ENCODE measurements at regions not wholly inside any gene's neighbourhood (a gene's known extent, or its start where the extent isn't known, plus 50 kb on each side); places are given as distances from the start of the nearest gene placed in this dataset.
"Not testable (repeated sequence)": the region's sequence is repeated elsewhere in the genome, so short reads cannot be mapped to it uniquely, and the experiment has no call there.

GRCh38 chr3:191020730-191021396 lies 158.4 kb upstream of the GMNC start:
- intact Hi-C loops (cut with micrococcal nuclease; ENCODE audit: unreplicated experiment) = no loop called here
- no peaks in the 10 kb centered on the region for H3K27me3 Mint-ChIP-seq (ENCODE audit: unreplicated experiment)
- no TSS peak for BruUV-seq (replicated peaks)
- no peaks in the 10 kb centered on the region for H3K36me3 Mint-ChIP-seq (ENCODE audit: insufficient read depth, unreplicated experiment)
- H3K9me3 Mint-ChIP-seq (ENCODE audit: low read depth, unreplicated experiment) = no peaks in the 10 kb centered on the region
- no peak overlapping the region for H3K4me3 Mint-ChIP-seq (ENCODE audit: low read depth, unreplicated experiment)
- TF ChIP-seq, protein P1, sequence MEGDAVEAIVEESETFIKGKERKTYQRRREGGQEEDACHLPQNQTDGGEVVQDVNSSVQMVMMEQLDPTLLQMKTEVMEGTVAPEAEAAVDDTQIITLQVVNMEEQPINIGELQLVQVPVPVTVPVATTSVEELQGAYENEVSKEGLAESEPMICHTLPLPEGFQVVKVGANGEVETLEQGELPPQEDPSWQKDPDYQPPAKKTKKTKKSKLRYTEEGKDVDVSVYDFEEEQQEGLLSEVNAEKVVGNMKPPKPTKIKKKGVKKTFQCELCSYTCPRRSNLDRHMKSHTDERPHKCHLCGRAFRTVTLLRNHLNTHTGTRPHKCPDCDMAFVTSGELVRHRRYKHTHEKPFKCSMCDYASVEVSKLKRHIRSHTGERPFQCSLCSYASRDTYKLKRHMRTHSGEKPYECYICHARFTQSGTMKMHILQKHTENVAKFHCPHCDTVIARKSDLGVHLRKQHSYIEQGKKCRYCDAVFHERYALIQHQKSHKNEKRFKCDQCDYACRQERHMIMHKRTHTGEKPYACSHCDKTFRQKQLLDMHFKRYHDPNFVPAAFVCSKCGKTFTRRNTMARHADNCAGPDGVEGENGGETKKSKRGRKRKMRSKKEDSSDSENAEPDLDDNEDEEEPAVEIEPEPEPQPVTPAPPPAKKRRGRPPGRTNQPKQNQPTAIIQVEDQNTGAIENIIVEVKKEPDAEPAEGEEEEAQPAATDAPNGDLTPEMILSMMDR (IDR thresholded peaks at IDR 0.05; ENCODE audit: unreplicated experiment) = no peak
- no peak overlapping the region for H3K27ac Mint-ChIP-seq (ENCODE audit: unreplicated experiment)
- CTCF ChIA-PET = interaction anchor here (0.5 to 0.8 kb wide), 2 partner anchors 10 to 795 kb away, joined by 3 to 5 read pairs; no protein-coding TSS in a partner anchor
- DNase-seq = no peak
- no peaks in the 10 kb centered on the region for H3K4me1 Mint-ChIP-seq (ENCODE audit: low read depth, unreplicated experiment)

GRCh38 chr3:191019855-191020254 lies 157.4 kb upstream of the GMNC start:
- no peak for DNase-seq
- TF ChIP-seq, protein P1 (IDR thresholded peaks at IDR 0.05; ENCODE audit: unreplicated experiment) = no peak
- BruUV-seq (replicated peaks) = no TSS peak
- H3K27ac Mint-ChIP-seq (ENCODE audit: unreplicated experiment) = no peak overlapping the region
- no peaks in the 10 kb centered on the region for H3K36me3 Mint-ChIP-seq (ENCODE audit: insufficient read depth, unreplicated experiment)
- CTCF ChIA-PET = no interaction called here
- H3K4me1 Mint-ChIP-seq (ENCODE audit: low read depth, unreplicated experiment) = no peaks in the 10 kb centered on the region
- H3K9me3 Mint-ChIP-seq (ENCODE audit: low read depth, unreplicated experiment) = no peaks in the 10 kb centered on the region
- no peaks in the 10 kb centered on the region for H3K27me3 Mint-ChIP-seq (ENCODE audit: unreplicated experiment)
- intact Hi-C loops (cut with micrococcal nuclease; ENCODE audit: unreplicated experiment) = no loop called here
- H3K4me3 Mint-ChIP-seq (ENCODE audit: low read depth, unreplicated experiment) = no peak overlapping the region

DNA sequence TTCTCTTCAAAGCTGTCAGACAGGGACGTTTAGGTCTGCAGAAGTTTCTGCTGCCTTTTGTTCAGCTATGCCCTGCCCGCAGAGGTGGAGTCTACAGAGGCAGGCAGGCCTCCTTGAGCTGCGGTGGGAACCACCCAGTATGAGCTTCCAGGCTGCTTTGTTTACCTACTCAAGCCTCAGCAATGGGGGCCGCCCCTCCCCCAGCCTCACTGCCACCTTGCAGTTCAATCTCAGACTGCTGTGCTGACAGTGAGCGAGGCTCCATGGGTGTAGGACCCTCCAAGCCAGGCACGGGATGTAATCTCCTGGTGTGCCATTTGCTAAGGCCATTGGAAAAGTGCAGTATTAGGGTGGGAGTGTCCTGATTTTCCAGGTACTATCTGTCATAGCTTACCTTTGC lies 153.5 kb upstream of the GMNC start:
- DNase-seq; H3K27me3 Mint-ChIP-seq (ENCODE audit: unreplicated experiment); H3K36me3 Mint-ChIP-seq (ENCODE audit: insufficient read depth, unreplicated experiment); H3K27ac Mint-ChIP-seq (ENCODE audit: unreplicated experiment); H3K9me3 Mint-ChIP-seq (ENCODE audit: low read depth, unreplicated experiment); H3K4me1 Mint-ChIP-seq (ENCODE audit: low read depth, unreplicated experiment); H3K4me3 Mint-ChIP-seq (ENCODE audit: low read depth, unreplicated experiment); intact Hi-C loops (cut with micrococcal nuclease; ENCODE audit: unreplicated experiment); BruUV-seq (replicated peaks): not testable (repeated sequence)
- CTCF ChIA-PET = interaction anchor here (0.5 to 0.7 kb wide), 2 partner anchors 97 to 920 kb away, joined by 3 to 4 read pairs; no protein-coding TSS in a partner anchor

DNA sequence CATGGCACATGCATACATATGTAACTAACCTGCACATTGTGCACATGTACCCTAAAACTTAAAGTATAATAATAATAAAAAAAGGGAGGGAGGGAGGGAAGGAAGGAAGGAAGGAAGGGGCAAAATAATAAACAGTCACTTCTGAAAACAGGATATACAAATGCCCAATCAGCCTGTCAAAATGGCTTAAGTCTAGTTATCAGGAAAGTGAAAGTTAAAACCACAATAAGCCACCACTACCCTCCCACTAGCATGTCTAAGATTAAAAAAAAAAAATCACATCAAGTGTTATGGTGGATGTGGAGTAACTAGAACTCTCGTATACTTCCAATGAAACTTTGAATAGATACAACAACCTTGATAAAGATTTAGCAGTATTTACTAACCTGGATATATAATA lies 145.6 kb upstream of the GMNC start:
- DNase-seq = no peak
- H3K4me3 Mint-ChIP-seq (ENCODE audit: low read depth, unreplicated experiment) = no peak overlapping the region
- intact Hi-C loops (cut with micrococcal nuclease; ENCODE audit: unreplicated experiment) = no loop called here
- no peaks in the 10 kb centered on the region for H3K9me3 Mint-ChIP-seq (ENCODE audit: low read depth, unreplicated experiment)
- BruUV-seq (replicated peaks) = no TSS peak
- TF ChIP-seq, protein P1 (IDR thresholded peaks at IDR 0.05; ENCODE audit: unreplicated experiment) = no peak
- H3K36me3 Mint-ChIP-seq (ENCODE audit: insufficient read depth, unreplicated experiment) = no peaks in the 10 kb centered on the region
- H3K27me3 Mint-ChIP-seq (ENCODE audit: unreplicated experiment) = no peaks in the 10 kb centered on the region
- no peak overlapping the region for H3K27ac Mint-ChIP-seq (ENCODE audit: unreplicated experiment)
- no peaks in the 10 kb centered on the region for H3K4me1 Mint-ChIP-seq (ENCODE audit: low read depth, unreplicated experiment)
- CTCF ChIA-PET = no interaction called here

GRCh38 chr3:191005790-191006189 lies 143.3 kb upstream of the GMNC start:
- no peaks in the 10 kb centered on the region for H3K27me3 Mint-ChIP-seq (ENCODE audit: unreplicated experiment)
- no peaks in the 10 kb centered on the region for H3K36me3 Mint-ChIP-seq (ENCODE audit: insufficient read depth, unreplicated experiment)
- no peak for DNase-seq
- CTCF ChIA-PET = interaction anchor here (1.4 kb wide), 1 partner anchor 45 kb away, joined by 3 read pairs; no protein-coding TSS in a partner anchor
- intact Hi-C loops (cut with micrococcal nuclease; ENCODE audit: unreplicated experiment) = no loop called here
- no peaks in the 10 kb centered on the region for H3K9me3 Mint-ChIP-seq (ENCODE audit: low read depth, unreplicated experiment)
- no peaks in the 10 kb centered on the region for H3K4me1 Mint-ChIP-seq (ENCODE audit: low read depth, unreplicated experiment)
- H3K27ac Mint-ChIP-seq (ENCODE audit: unreplicated experiment) = no peak overlapping the region
- H3K4me3 Mint-ChIP-seq (ENCODE audit: low read depth, unreplicated experiment) = no peak overlapping the region
- BruUV-seq (replicated peaks) = no TSS peak
- TF ChIP-seq, protein P1 (IDR thresholded peaks at IDR 0.05; ENCODE audit: unreplicated experiment) = no peak
